Neuronal stem cell (in vitro differentiated cells): ENCODE measurements at regions not wholly inside any gene's neighbourhood (a gene's known extent, or its start where the extent isn't known, plus 50 kb on each side); places are given as distances from the start of the nearest gene placed in this dataset.

Experiments used
- DNase-seq: peaks from one replicate; pipeline ENCODE4 v3.0.0-alpha.2; 2013; ENCODE audit warnings: low spot score
- H2AFZ ChIP-seq: one replicate; pipeline ENCODE4 v1.6.1; 2013; ENCODE audit warnings: mild to moderate bottlenecking, low read length, inconsistent platforms
- H2AK5ac ChIP-seq: 2 replicates; pipeline ENCODE4 v1.6.1; 2013; ENCODE audit warnings: low read depth, mild to moderate bottlenecking, inconsistent platforms, low read length, moderate library complexity, mixed read lengths
- H2BK120ac ChIP-seq: 2 replicates; pipeline ENCODE4 v1.6.1; 2013; ENCODE audit warnings: low read depth, mild to moderate bottlenecking, inconsistent platforms, low read length, moderate library complexity, mixed read lengths
- H2BK12ac ChIP-seq: one replicate; pipeline ENCODE4 v1.6.1; 2013; ENCODE audit warnings: low read length, inconsistent platforms
- H2BK15ac ChIP-seq: 2 replicates; pipeline ENCODE4 v1.6.1; 2013; ENCODE audit warnings: mild to moderate bottlenecking, low read length, inconsistent platforms, mixed read lengths
- H2BK5ac ChIP-seq: one replicate; pipeline ENCODE4 v1.6.1; 2013; ENCODE audit warnings: inconsistent platforms, mild to moderate bottlenecking, low read length, moderate library complexity
- H3K14ac ChIP-seq: one replicate; pipeline ENCODE4 v1.6.1; 2013; ENCODE audit warnings: low read length, inconsistent platforms
- H3K18ac ChIP-seq: 2 replicates; pipeline ENCODE4 v1.6.1; 2013; ENCODE audit warnings: low read length, inconsistent platforms
- H3K23ac ChIP-seq: 2 replicates; pipeline ENCODE4 v1.6.1; 2013; ENCODE audit warnings: low read depth, mild to moderate bottlenecking, mixed read lengths, low read length, inconsistent platforms; ENCODE audit not compliant: poor library complexity
- H3K27ac ChIP-seq: replicated peaks from 3 replicates; pipeline ENCODE4 v1.5.1; 2013; ENCODE audit warnings: low read length, inconsistent platforms
- H3K27me3 ChIP-seq, 3 experiments: 2 replicates each; pipeline ENCODE4 v1.6.1; 2013; ENCODE audit warnings: low read length in 3 of 3, mild to moderate bottlenecking in 2 of 3, inconsistent platforms in 1 of 3, low read depth in 1 of 3, mixed read lengths in 1 of 3, moderate library complexity in 1 of 3; ENCODE audit not compliant: control insufficient read depth in 3 of 3, insufficient read depth in 3 of 3
- H3K36me3 ChIP-seq, 2 donors: replicated peaks in 1 of 2; 2 replicates each; pipeline ENCODE4 v1.6.1; 2013; ENCODE audit warnings: low read length in 2 of 2; ENCODE audit not compliant: control insufficient read depth in 2 of 2, insufficient read depth in 2 of 2
- H3K4ac ChIP-seq: 2 replicates; pipeline ENCODE4 v1.6.1; 2013; ENCODE audit warnings: inconsistent platforms, mild to moderate bottlenecking, low read length, moderate library complexity
- H3K4me1 ChIP-seq, 2 donors: 1 replicate in 1 of 2; 2 replicates in 1 of 2; pipeline ENCODE4 v1.6.1; 2013; ENCODE audit warnings: low read length in 2 of 2, low read depth in 1 of 2; ENCODE audit not compliant: control insufficient read depth in 2 of 2, insufficient read depth in 1 of 2
- H3K4me2 ChIP-seq: one replicate; pipeline ENCODE4 v1.6.1; 2013; ENCODE audit warnings: mild to moderate bottlenecking, low read length, inconsistent platforms; ENCODE audit not compliant: insufficient read depth, poor library complexity, severe bottlenecking
- H3K4me3 ChIP-seq, 2 donors: 2 replicates each; pipeline ENCODE4 v1.5.1; 2013; ENCODE audit warnings: low read length in 2 of 2, mild to moderate bottlenecking in 2 of 2, inconsistent platforms in 1 of 2, moderate library complexity in 1 of 2
- H3K79me1 ChIP-seq: one replicate; pipeline ENCODE4 v1.6.1; 2013; ENCODE audit warnings: low read depth, mild to moderate bottlenecking, inconsistent platforms, low read length, moderate library complexity
- H3K9ac ChIP-seq: one replicate; pipeline ENCODE4 v1.6.1; 2013; ENCODE audit warnings: mild to moderate bottlenecking, low read depth, low read length, inconsistent platforms; ENCODE audit not compliant: poor library complexity
- H3K9me3 ChIP-seq, 2 donors: replicated peaks in 1 of 2; 2 replicates each; pipeline versions ENCODE3 to v1.6.1; 2013; ENCODE audit warnings: low read length in 2 of 2, mild to moderate bottlenecking in 2 of 2, inconsistent platforms in 1 of 2, low read depth in 1 of 2, mixed read lengths in 1 of 2, moderate library complexity in 1 of 2; ENCODE audit not compliant: control insufficient read depth in 2 of 2, insufficient read depth in 1 of 2
- H4K8ac ChIP-seq: one replicate; pipeline ENCODE4 v1.6.1; 2013; ENCODE audit warnings: low read depth, mild to moderate bottlenecking, inconsistent platforms, low read length, moderate library complexity
- H4K91ac ChIP-seq: one replicate; pipeline ENCODE4 v1.6.1; 2013; ENCODE audit warnings: low read length, low read depth, mild to moderate bottlenecking, inconsistent platforms; ENCODE audit not compliant: poor library complexity
- WGBS, 2 donors: extraction: QIAGEN DNeasy Blood & Tissue Kit; methylation state at CpG; one replicate each; pipeline ENCODE4 v1.1.7; 2013; ENCODE audit warnings: missing lambda C conversion rate in 2 of 2, mixed read lengths in 1 of 2; ENCODE audit not compliant: insufficient read length in 2 of 2, insufficient replicate concordance in 1 of 2; ENCODE audit errors: extremely low coverage in 2 of 2; 5-methylcytosine and 5-hydroxymethylcytosine counted together

- Histone ChIP-seq H3K14ac (no peak overlapping the region), H3K4me3 (no peak overlapping the region), H2BK12ac (no peak overlapping the region), H4K8ac (no peak overlapping the region), H2BK15ac (no peak overlapping the region), H4K91ac (no peak overlapping the region), H3K9me3 (no peaks in the 10 kb centered on the region), H2BK5ac (no peak overlapping the region), H3K18ac (no peak overlapping the region), H3K4ac (no peak overlapping the region), H3K79me1 (no peaks in the 10 kb centered on the region), H3K23ac (no peak overlapping the region), H2BK120ac (no peak overlapping the region), H3K36me3 (no peaks in the 10 kb centered on the region), H3K4me1 (no peaks in the 10 kb centered on the region), H3K27me3 (no peaks in the 10 kb centered on the region), H3K9ac (no peak overlapping the region), H2AK5ac (no peak overlapping the region), H3K27ac (no peak overlapping the region), H2AFZ (no peak overlapping the region), H3K4me2 (no peak overlapping the region)
- DNase-seq, result no peak
- WGBS, 2 donors, result no CpG with 5 or more reads among the region's 1 CpG
Measured at GRCh38 chr12:104844123-104844522, 114.0 kb downstream of the SLC41A2 start.

DNA sequence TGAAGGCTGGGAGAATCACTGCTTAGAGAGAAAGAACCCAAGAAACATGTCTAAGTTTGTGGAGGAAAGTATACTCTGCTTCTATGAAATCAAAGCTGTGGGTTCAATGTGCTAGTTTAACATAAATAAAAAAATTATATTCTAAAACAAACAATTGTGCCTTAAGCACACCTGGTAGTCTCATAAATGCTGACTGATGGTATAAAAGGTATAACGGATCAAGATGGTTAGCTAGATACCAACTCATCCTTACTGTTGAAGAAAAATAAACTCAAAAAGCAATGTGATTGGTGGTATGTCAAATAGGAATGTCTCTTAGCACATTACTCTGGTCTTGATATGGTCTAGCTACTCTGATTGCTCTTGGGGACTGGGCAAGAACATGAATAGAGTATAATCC is 117.8 kb downstream of the SLC41A2 start:
- Histone ChIP-seq H3K9ac (no peak overlapping the region), H3K9me3 (no peaks in the 10 kb centered on the region), H2BK15ac (no peak overlapping the region), H4K91ac (no peak overlapping the region), H3K27ac (no peak overlapping the region), H3K4me3 (no peak overlapping the region), H2AK5ac (no peak overlapping the region), H3K18ac (no peak overlapping the region), H2BK120ac (no peak overlapping the region), H3K23ac (no peak overlapping the region), H3K36me3 (no peaks in the 10 kb centered on the region), H3K79me1 (no peaks in the 10 kb centered on the region), H3K4me2 (no peak overlapping the region), H3K4ac (no peak overlapping the region), H4K8ac (no peak overlapping the region), H3K14ac (no peak overlapping the region), H2AFZ (no peak overlapping the region), H2BK5ac (no peak overlapping the region), H2BK12ac (no peak overlapping the region), H3K27me3 (no peaks in the 10 kb centered on the region), H3K4me1 (no peaks in the 10 kb centered on the region)
- DNase-seq, result no peak
- WGBS, 2 donors, result no CpG with 5 or more reads among the region's 1 CpG

- Histone ChIP-seq H2BK15ac (no peak overlapping the region), H3K4me3 (no peak overlapping the region), H2BK5ac (no peak overlapping the region), H3K23ac (no peak overlapping the region), H3K79me1 (no peaks in the 10 kb centered on the region), H3K18ac (no peak overlapping the region), H3K4me1 (no peaks in the 10 kb centered on the region), H3K27ac (no peak overlapping the region), H4K8ac (no peak overlapping the region), H3K4ac (no peak overlapping the region), H3K27me3 (no peaks in the 10 kb centered on the region), H4K91ac (no peak overlapping the region), H2AK5ac (no peak overlapping the region), H3K9ac (no peak overlapping the region), H3K9me3 (no peaks in the 10 kb centered on the region), H2AFZ (no peak overlapping the region), H3K4me2 (no peak overlapping the region), H2BK12ac (no peak overlapping the region), H2BK120ac (no peak overlapping the region), H3K36me3 (no peaks in the 10 kb centered on the region), H3K14ac (no peak overlapping the region)
- DNase-seq, result no peak
- no CpG with 5 or more reads among the region's 2 CpGs for WGBS, 2 donors
Measured at GRCh38 chr12:104835317-104835716, 122.8 kb downstream of the SLC41A2 start.

DNA sequence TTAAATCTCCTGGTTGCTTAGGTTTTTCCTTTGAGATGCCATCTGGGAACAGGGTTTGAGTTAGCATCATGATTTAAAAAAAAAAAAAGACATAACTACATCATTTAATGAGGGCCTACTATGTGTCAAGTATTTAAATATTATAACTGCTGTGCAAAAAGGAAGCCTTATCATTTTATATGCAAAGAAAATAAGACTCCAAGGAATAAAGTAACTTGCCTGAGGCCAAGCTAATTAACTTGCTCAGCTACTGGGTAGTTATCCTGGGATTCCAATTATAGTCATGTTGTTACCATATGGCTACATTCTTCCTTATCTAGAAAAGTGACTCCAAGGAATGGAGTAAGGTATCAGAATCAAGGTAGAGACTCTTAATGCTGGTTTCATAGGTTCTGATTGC is 123.5 kb downstream of the SLC41A2 start:
- Histone ChIP-seq H3K4me2 (no peak overlapping the region), H2BK15ac (no peak overlapping the region), H4K91ac (no peak overlapping the region), H3K23ac (no peak overlapping the region), H2AK5ac (no peak overlapping the region), H2BK12ac (no peak overlapping the region), H3K18ac (no peak overlapping the region), H3K4me3 (no peak overlapping the region), H3K79me1 (no peaks in the 10 kb centered on the region), H2AFZ (no peak overlapping the region), H3K4ac (no peak overlapping the region), H3K36me3 (no peaks in the 10 kb centered on the region), H2BK120ac (no peak overlapping the region), H3K14ac (no peak overlapping the region), H4K8ac (no peak overlapping the region), H3K27me3 (no peaks in the 10 kb centered on the region), H3K9me3 (no peaks in the 10 kb centered on the region), H3K27ac (no peak overlapping the region), H3K4me1 (no peaks in the 10 kb centered on the region), H2BK5ac (no peak overlapping the region), H3K9ac (no peak overlapping the region)
- DNase-seq, result no peak
